RPMI8226 (cell line): ENCODE measurements at regions not wholly inside any gene's neighbourhood (a gene's known extent, or its start where the extent isn't known, plus 50 kb on each side); places are given as distances from the start of the nearest gene placed in this dataset.
"Not testable (repeated sequence)": the region's sequence is repeated elsewhere in the genome, so short reads cannot be mapped to it uniquely, and the experiment has no call there.

Source experiments
- DNase-seq: peaks from one replicate; pipeline ENCODE4 v3.0.0-alpha.2; 2015

GRCh38 chr19:27894906-27895754 is 1317.8 kb downstream of the UQCRFS1 start:
- DNase-seq = no peak

DNA sequence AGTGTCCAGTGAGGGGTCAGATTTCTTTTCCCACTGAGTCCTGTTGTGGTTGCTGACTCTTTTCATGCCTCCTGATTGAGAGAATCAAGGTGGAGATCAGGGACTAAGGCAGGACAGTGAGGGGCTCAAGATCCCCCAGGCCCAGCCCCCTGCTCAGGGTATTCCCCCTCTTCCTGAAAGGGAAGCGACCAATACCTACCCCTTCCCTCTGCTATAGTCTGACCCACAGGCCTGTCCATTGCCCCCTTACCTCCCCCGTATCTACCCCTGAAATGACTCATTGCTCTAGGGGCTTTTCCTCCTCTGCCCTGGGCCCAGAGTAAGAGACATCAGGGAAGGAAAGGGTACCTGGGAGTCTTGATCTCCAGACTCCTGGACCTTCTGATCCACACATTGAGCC is 1320.5 kb downstream of the UQCRFS1 start:
- DNase-seq = no peak

GRCh38 chr19:27891411-27891810 is 1321.5 kb downstream of the UQCRFS1 start:
- DNase-seq = no peak

GRCh38 chr19:27890696-27891095 is 1322.3 kb downstream of the UQCRFS1 start:
- DNase-seq = no peak

- no peak for DNase-seq
These were observed 1322.7 kb downstream of the UQCRFS1 start for GRCh38 chr19:27890206-27890605.

DNA sequence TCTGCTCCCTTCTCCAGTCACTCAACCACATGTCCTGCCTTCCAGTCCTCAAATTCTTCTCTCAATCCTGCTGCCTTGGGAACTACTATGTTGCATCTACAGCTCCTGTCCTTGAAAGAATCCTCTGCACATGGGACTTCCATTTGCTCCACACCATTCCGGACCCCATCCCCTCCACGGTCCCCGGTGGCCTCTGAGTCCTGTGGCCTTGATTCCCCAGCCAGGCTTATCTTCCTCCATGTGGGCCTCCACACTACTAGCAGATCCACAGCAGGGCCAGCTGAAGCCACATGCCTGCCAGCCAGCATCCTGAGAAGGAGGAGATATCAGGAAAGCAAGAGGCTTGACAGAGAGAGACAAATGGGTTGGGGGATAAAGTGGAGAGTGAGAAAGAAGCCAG is 1323.8 kb downstream of the UQCRFS1 start:
- DNase-seq = no peak

DNA sequence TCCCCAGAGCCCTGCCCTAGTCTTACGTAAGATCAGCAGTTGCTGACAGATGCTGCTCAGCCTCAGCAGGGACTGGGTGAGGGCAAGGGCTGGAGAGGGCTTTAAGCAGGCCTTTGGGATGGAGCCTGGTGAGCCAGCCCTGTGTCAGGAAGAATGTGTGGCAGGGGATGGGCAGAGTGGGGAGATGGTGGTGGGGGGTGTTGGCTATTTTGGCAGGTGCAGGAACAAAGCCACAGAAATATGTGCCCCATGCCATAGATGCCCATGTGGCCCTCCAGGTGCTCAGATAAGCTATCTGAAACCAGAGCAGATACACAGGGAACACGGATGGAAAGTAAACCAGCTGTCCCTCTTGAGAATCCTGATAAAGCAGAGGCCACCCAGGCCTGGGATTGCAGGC is 1325.0 kb downstream of the UQCRFS1 start:
- DNase-seq = no peak

DNA sequence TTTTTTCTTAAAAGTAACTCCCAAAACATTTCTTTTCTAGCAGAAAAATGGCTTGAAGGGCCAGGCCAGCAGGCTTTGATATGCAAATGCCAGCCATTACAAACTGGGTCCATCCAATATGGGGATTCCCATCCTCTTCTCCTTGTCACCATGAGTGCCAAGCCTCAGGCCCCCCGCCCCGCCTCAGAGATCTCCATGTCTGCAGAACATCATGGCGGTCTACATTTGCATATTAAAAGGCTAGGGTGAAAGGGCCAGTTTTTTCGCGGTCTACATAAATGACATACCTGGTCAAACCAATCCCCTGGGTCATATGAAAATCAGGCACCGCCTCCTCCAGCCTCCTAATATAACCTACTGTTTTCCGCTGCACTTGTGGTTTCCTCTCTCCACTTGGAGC is 1327.6 kb downstream of the UQCRFS1 start:
- no peak for DNase-seq

DNA sequence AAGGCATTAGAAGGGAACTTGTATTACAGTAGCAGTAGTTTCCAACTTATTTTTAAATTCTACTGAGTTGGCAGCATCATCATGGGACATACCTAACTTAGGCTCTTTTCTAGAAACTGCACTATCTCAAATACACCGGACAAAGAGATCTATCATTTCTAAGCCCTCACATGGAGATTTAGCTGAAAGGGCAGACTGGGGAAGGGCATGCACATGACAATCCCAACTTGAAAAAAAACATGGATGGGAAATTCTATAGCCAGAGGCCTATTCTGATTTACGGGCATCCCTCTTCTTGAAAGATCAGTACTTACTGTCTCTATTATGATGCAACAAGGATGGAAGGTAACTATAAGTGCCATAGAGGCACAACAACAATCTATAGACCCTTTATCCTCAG is 1328.6 kb downstream of the UQCRFS1 start:
- no peak for DNase-seq

GRCh38 chr19:27881213-27881612 is 1331.7 kb downstream of the UQCRFS1 start:
- DNase-seq = no peak

DNA sequence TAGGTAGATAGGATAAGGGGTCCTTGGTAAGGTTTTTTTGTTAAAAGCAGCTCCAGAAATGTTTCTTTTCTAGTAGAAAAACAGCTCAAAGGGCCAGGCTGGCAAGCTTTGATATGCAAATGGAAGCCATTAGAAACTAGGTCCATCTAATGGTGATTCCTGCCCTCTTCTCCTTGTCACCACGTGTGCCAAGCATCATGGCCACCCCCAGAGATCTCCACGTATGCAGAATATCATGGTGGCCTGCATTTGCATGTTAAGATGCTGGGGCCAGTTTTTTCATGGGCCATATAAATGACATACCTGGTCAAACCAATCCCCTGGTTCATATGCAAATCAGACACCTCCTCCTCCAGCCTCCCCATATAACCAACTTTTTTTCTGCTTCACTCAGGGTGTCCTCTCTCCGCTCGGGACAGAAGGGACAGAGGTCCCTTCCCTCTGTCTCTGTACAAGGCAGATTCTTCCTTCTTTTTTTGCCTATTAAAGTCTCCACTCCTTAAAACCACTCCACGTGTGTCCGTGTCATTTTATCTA is 1335.9 kb downstream of the UQCRFS1 start:
- no peak for DNase-seq

- no peak for DNase-seq
These were observed 1336.5 kb downstream of the UQCRFS1 start for GRCh38 chr19:27876489-27876888.

GRCh38 chr19:27872370-27872769 is 1340.6 kb downstream of the UQCRFS1 start:
- no peak for DNase-seq

DNA sequence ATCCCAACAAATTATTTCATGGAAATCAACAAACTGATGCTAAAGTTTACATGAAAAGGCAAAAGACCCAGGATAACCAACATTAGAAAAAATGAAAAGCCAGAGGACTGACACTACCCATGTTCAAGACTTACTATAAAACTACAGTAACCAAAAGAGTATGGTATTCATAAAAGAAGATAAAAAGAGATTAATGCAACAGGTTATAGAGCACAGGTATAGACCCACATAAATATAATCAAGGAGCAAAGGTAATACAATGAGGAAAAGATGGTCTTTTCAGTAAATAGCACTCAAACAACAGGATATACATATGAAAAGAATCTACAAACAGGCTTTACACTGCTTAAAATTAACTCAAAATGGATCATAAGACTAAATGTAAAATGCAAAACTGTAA is 1342.7 kb downstream of the UQCRFS1 start:
- DNase-seq = no peak

DNA sequence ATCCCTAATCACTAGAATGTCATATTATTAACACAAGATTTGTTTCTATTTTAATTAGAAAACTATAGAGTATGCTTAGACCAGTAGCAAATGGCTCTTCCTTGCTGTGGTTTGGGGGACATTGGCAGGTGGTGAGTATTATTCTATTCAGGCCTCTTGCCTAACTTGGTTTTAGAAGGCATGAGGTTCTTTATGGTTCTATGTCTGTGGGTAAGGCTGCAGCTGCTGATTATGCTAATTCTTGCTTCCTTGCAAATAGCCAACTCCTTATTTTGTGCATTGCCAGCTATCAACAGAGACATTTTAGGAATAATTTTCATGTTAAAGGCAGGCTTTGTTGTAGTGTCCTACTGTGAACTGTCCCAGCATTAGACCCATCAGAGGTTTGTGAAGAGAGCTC is 1344.9 kb downstream of the UQCRFS1 start:
- no peak for DNase-seq

DNA sequence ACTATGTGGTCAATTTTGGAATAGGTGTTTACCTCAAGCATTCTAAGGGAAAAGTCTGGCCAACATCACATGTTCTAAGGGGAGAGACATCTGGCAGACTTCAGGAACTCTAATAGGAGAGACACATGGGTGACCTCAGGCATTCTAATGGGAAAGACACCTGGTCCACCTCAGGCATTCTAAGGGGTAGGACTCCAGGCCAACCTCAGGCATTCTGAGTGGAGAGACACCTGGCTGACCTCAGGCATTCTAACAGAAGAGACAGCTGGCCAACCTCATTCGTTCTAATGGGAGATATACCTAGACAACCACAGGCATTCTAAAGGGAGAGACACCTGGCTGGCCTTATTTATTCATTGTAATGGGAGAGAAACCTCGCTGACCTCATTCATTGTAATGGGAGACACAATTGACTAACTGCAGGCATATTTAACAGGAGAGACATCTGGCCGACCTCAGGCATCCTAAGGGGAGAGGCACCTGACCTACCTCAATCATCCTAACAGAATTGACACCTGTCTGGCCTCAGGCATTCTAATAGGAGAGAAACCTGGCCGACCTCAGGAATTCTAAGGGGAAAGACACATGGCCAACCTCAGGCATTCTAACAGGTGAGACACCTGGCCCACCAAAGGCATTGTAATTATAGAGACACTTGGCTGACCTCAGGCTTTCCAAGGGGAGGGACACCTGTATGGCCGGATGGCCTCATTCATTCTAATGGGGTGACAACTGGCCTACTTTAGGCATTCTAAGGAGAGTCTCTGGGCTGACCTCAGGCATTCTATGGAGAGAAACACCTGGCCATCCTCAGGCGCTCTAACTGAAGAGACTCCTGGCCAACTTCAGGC is 1346.8 kb downstream of the UQCRFS1 start:
- DNase-seq = no peak

GRCh38 chr19:27861411-27861975 is 1351.5 kb downstream of the UQCRFS1 start:
- DNase-seq = no peak

- DNase-seq = peak; percentile 13
These were observed 1352.5 kb downstream of the UQCRFS1 start for GRCh38 chr19:27860309-27860934.

- no peak for DNase-seq
These were observed 1353.3 kb downstream of the UQCRFS1 start for GRCh38 chr19:27859689-27860088.

GRCh38 chr19:27858981-27859581 is 1353.9 kb downstream of the UQCRFS1 start:
- DNase-seq = no peak

- DNase-seq = not testable (repeated sequence)
These were observed 1360.0 kb downstream of the UQCRFS1 start for GRCh38 chr19:27852931-27853330.

- DNase-seq = no peak
These were observed 1361.3 kb downstream of the UQCRFS1 start for GRCh38 chr19:27851543-27852060.
